GM18873 (cell line): ENCODE measurements at regions not wholly inside any gene's neighbourhood (a gene's known extent, or its start where the extent isn't known, plus 50 kb on each side); places are given as distances from the start of the nearest gene placed in this dataset.
"Not testable (repeated sequence)": the region's sequence is repeated elsewhere in the genome, so short reads cannot be mapped to it uniquely, and the experiment has no call there.

Experiments
- ATAC-seq: cut with Tn5 transposase; IDR thresholded peaks from one replicate; pipeline ENCODE4 v1.9.1; 2021; ENCODE audit warnings: mild to moderate bottlenecking, moderate library complexity, moderate number of reproducible peaks; ENCODE audit not compliant: unreplicated experiment, low FRiP score

GRCh38 chr13:68988176-68988575 is 1119.5 kb upstream of the ATXN8OS start:
- ATAC-seq, result no peak

- no peak for ATAC-seq
Measured at GRCh38 chr13:68987585-68987984, 1120.0 kb upstream of the ATXN8OS start.

GRCh38 chr13:68984688-68985319 is 1122.8 kb upstream of the ATXN8OS start:
- ATAC-seq, result no peak

- ATAC-seq, result no peak
Measured at GRCh38 chr13:68982961-68983619, 1124.5 kb upstream of the ATXN8OS start.

GRCh38 chr13:68976287-68976686 is 1131.3 kb upstream of the ATXN8OS start:
- no peak for ATAC-seq

GRCh38 chr13:68970532-68970931 is 1137.1 kb upstream of the ATXN8OS start:
- ATAC-seq, result no peak

GRCh38 chr13:68948586-68948985 is 1159.0 kb upstream of the ATXN8OS start:
- no peak for ATAC-seq

GRCh38 chr13:68944272-68944671 is 1163.4 kb upstream of the ATXN8OS start:
- ATAC-seq, result no peak

GRCh38 chr13:68940049-68940448 is 1167.6 kb upstream of the ATXN8OS start:
- ATAC-seq, result no peak

GRCh38 chr13:68938639-68939038 is 1169.0 kb upstream of the ATXN8OS start:
- no peak for ATAC-seq

- ATAC-seq, result no peak
Measured at GRCh38 chr13:68929075-68929745, 1178.4 kb upstream of the ATXN8OS start.

GRCh38 chr13:68927387-68928026 is 1180.1 kb upstream of the ATXN8OS start:
- ATAC-seq, result no peak

- no peak for ATAC-seq
Measured at GRCh38 chr13:68923995-68924394, 1183.6 kb upstream of the ATXN8OS start.

- no peak for ATAC-seq
Measured at GRCh38 chr13:68908879-68909278, 1198.7 kb upstream of the ATXN8OS start.

GRCh38 chr13:68905186-68905585 is 1202.4 kb upstream of the ATXN8OS start:
- no peak for ATAC-seq

- ATAC-seq, result no peak
Measured at GRCh38 chr13:68897331-68897928, 1210.2 kb upstream of the ATXN8OS start.

- no peak for ATAC-seq
Measured at GRCh38 chr13:68895696-68896095, 1211.9 kb upstream of the ATXN8OS start.

- not testable (repeated sequence) for ATAC-seq
Measured at GRCh38 chr13:68893721-68894120, 1213.9 kb upstream of the ATXN8OS start.

GRCh38 chr13:68892596-68892995 is 1215.0 kb upstream of the ATXN8OS start:
- ATAC-seq, result not testable (repeated sequence)

- ATAC-seq, result not testable (repeated sequence)
Measured at GRCh38 chr13:68890101-68890500, 1217.5 kb upstream of the ATXN8OS start.

GRCh38 chr13:68888832-68889231 is 1218.8 kb upstream of the ATXN8OS start:
- ATAC-seq, result no peak
